Adrenal gland (tissue), 5 donors: ENCODE measurements at regions not wholly inside any gene's neighbourhood (a gene's known extent, or its start where the extent isn't known, plus 50 kb on each side); places are given as distances from the start of the nearest gene placed in this dataset.

ENCODE experiments used
- POLR2A ChIP-seq, 2 donors: fragments of 450-650 bp; IDR thresholded peaks; one replicate each; pipeline ENCODE4 v1.6.1; 2017; ENCODE audit warnings: antibody characterized with exemption in 2 of 2, mild to moderate bottlenecking in 2 of 2, moderate library complexity in 1 of 2
- TF ChIP-seq, protein P1 (sequence below), 6 experiments: fragments of 450-650 bp in 4 of 6; fragments of 200-600 bp in 2 of 6; sonication (generic) in 1 of 6; IDR thresholded peaks; 1 replicate in 5 of 6; 2 replicates in 1 of 6; pipeline versions ENCODE4 v1.5.1 to v1.8.0; 2016 to 2021; ENCODE audit warnings: antibody characterized with exemption in 6 of 6, mild to moderate bottlenecking in 2 of 6, moderate library complexity in 1 of 6
- donor health status: DM: no; HTN: no; CAD: no.

DNA sequence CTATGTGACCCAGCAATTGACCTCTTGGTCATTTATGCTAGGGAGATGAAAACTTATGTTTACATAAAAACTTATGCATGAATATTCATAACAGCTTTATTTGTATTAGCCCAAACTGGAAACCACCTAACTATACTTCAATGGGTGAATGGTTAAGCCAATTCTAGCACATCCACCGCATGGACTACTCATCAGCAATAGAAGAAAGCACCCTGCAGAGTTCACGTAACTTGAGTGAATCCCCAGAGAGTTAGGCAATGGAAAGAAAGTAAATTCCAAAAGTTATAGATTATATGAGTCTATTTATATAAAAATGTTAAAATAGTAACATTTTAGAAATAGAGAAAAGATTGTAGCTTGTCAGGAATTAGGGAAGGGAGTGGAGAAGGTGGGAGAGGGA lies 60.2 kb upstream of the NRG3 start:
- TF ChIP-seq, protein P1, sequence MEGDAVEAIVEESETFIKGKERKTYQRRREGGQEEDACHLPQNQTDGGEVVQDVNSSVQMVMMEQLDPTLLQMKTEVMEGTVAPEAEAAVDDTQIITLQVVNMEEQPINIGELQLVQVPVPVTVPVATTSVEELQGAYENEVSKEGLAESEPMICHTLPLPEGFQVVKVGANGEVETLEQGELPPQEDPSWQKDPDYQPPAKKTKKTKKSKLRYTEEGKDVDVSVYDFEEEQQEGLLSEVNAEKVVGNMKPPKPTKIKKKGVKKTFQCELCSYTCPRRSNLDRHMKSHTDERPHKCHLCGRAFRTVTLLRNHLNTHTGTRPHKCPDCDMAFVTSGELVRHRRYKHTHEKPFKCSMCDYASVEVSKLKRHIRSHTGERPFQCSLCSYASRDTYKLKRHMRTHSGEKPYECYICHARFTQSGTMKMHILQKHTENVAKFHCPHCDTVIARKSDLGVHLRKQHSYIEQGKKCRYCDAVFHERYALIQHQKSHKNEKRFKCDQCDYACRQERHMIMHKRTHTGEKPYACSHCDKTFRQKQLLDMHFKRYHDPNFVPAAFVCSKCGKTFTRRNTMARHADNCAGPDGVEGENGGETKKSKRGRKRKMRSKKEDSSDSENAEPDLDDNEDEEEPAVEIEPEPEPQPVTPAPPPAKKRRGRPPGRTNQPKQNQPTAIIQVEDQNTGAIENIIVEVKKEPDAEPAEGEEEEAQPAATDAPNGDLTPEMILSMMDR (IDR thresholded peaks at IDR 0.05): no peak
- no peak for TF ChIP-seq POLR2A (IDR thresholded peaks at IDR 0.05)
